ENCODE measurements at regions not wholly inside any gene's neighbourhood (a gene's known extent, or its start where the extent isn't known, plus 50 kb on each side); places are given as distances from the start of the nearest gene placed in this dataset.

- TF ChIP-seq CTCF (conservative IDR thresholded peaks at IDR 0.05) (no peak), EZH2 (IDR thresholded peaks at IDR 0.05; ENCODE audit: low read depth) (no peak)
Measured at GRCh38 chr2:150698016-150698661, 210.7 kb upstream of the RND3 start.

All from PC-9 (cell line).